ENCODE measurements at regions not wholly inside any gene's neighbourhood (a gene's known extent, or its start where the extent isn't known, plus 50 kb on each side); places are given as distances from the start of the nearest gene placed in this dataset.

GRCh38 chr10:84588971-84589370, 260.6 kb downstream of the CCSER2 start:
- no peaks in the 10 kb centered on the region for H3K79me1 ChIP-seq (ENCODE audit: low read depth in 1 of 2, low read length in 2 of 2)
- POLR2A ChIA-PET (ENCODE audit: unreplicated experiment), result no interaction called here
- no peaks in the 10 kb centered on the region for H3K36me3 ChIP-seq (ENCODE audit: control insufficient read depth, insufficient read depth, low read length)
- H4K20me1 ChIP-seq (ENCODE audit: insufficient read depth, low read length), result no peaks in the 10 kb centered on the region
- H3K14ac ChIP-seq (replicated peaks; ENCODE audit: low read depth, low read length), result no peak overlapping the region
- H3K9me1 ChIP-seq (ENCODE audit: insufficient read depth, low read length), result no peaks in the 10 kb centered on the region
- H2AK5ac ChIP-seq (ENCODE audit: low read depth, low read length), result no peak overlapping the region
- no peak overlapping the region for H2BK15ac ChIP-seq (ENCODE audit: low read depth, low read length)
- ATAC-seq (ENCODE audit: low read depth) (no peak), DNase-seq (no peak)
- H3K4ac ChIP-seq (ENCODE audit: low read depth, low read length), result no peak overlapping the region
- CTCF ChIA-PET, result no interaction called here
- no TSS peak for BruUV-seq (replicated peaks)
- no peak overlapping the region for H2AFZ ChIP-seq (replicated peaks; ENCODE audit: low read length, poor library complexity)
- no peak overlapping the region for H4K8ac ChIP-seq (ENCODE audit: low read depth in 2 of 2, low read length in 2 of 2)
- no CpG with 5 or more reads among the region's 2 CpGs for WGBS, 2 experiments (ENCODE audit: extremely low coverage in 2 of 2, insufficient read length in 1 of 2)
- no peak overlapping the region for H3K18ac ChIP-seq (ENCODE audit: low read depth, low read length)
- no peak overlapping the region for H3K27ac ChIP-seq (ENCODE audit: insufficient read depth, low read length)
- TF ChIP-seq CEBPB (IDR thresholded peaks at IDR 0.05; ENCODE audit: low read depth, low read length), result no peak
- no peak for TF ChIP-seq RCOR1 (IDR thresholded peaks at IDR 0.05; ENCODE audit: insufficient replicate concordance, low read length)
- no peaks in the 10 kb centered on the region for H3K27me3 ChIP-seq (ENCODE audit: control insufficient read depth, insufficient read depth, low read length)
- no peak overlapping the region for H3K4me3 ChIP-seq (ENCODE audit: insufficient read depth, low read depth, low read length)
- dilution Hi-C loops (cut with HindIII; ENCODE audit: low sequenced_read_pairs, unreplicated experiment), result no loop called here
- no peak overlapping the region for H4K91ac ChIP-seq (ENCODE audit: insufficient read depth, low read depth, low read length)
- H3K9me3 ChIP-seq (ENCODE audit: control insufficient read depth, insufficient read depth, low read length), result no peaks in the 10 kb centered on the region
- H3K9ac ChIP-seq (ENCODE audit: low read depth, low read length), result no peak overlapping the region
- H2BK5ac ChIP-seq (ENCODE audit: low read depth, low read length, poor library complexity, severe bottlenecking), result no peak overlapping the region
- no peak overlapping the region for H3K56ac ChIP-seq (ENCODE audit: extremely low read depth, insufficient read depth, low read length)
- no peak overlapping the region for H3K4me2 ChIP-seq (ENCODE audit: low read depth, low read length)
- no peaks in the 10 kb centered on the region for H3K4me1 ChIP-seq (ENCODE audit: control insufficient read depth, insufficient read depth, low read length)
- no peak overlapping the region for H4K5ac ChIP-seq (ENCODE audit: low read depth, low read length)
- H3K23ac ChIP-seq (ENCODE audit: low read depth, low read length), result no peak overlapping the region
- intact Hi-C loops (cut with micrococcal nuclease), result no loop called here
- H2AK9ac ChIP-seq (replicated peaks; ENCODE audit: low read depth, low read length, poor library complexity), result no peak overlapping the region
- no peak overlapping the region for H2BK20ac ChIP-seq (ENCODE audit: low read depth, low read length)
- in situ Hi-C loops (cut with MboI; ENCODE audit: low sequenced_read_pairs), result no loop called here
- no peak overlapping the region for H2BK120ac ChIP-seq (ENCODE audit: low read depth, low read length)
